Right lobe of liver (tissue), 6 donors: ENCODE measurements at regions not wholly inside any gene's neighbourhood (a gene's known extent, or its start where the extent isn't known, plus 50 kb on each side); places are given as distances from the start of the nearest gene placed in this dataset.

Experiments
- ATAC-seq, 4 donors: fragments of 200-7000 bp; cut with Tn5 transposase; one replicate each; pipeline ENCODE4 v1.9.1; 2020; ENCODE audit warnings: mild to moderate bottlenecking in 4 of 4, moderate library complexity in 4 of 4
- DNase-seq, 3 donors: peaks; one replicate each; pipeline ENCODE4 v3.0.0-alpha.2; 2020
- H3K27ac ChIP-seq, 3 donors: fragments of 200-600 bp; one replicate each; pipeline ENCODE4 v1.8.0; 2022
- H3K27me3 ChIP-seq, 2 donors: fragments of 200-600 bp; one replicate each; pipeline ENCODE4 v1.8.0; 2022
- H3K36me3 ChIP-seq, 4 donors: fragments of 200-600 bp; sonication (generic) in 1 of 4; one replicate each; pipeline versions ENCODE4 v1.5.1 to v1.8.0; 2017 to 2022; ENCODE audit warnings: control low read depth in 1 of 4
- H3K4me1 ChIP-seq, 4 donors: fragments of 200-600 bp; sonication (generic) in 1 of 4; one replicate each; pipeline versions ENCODE4 v1.5.1 to v1.8.0; 2017 to 2022; ENCODE audit warnings: control low read depth in 1 of 4
- H3K4me3 ChIP-seq, 3 donors: fragments of 200-600 bp; one replicate each; pipeline ENCODE4 v1.8.0; 2022
- H3K9me3 ChIP-seq, 4 donors: fragments of 200-600 bp; sonication (generic) in 1 of 4; one replicate each; pipeline versions ENCODE4 v1.5.1 to v1.8.0; 2017 to 2022; ENCODE audit warnings: control low read depth in 1 of 4
- CTCF ChIP-seq, 4 donors: fragments of 200-600 bp in 3 of 4; fragments of 450-650 bp in 1 of 4; IDR thresholded peaks; one replicate each; pipeline versions ENCODE4 v1.5.1 to v1.8.0; 2016 to 2022; ENCODE audit warnings: antibody characterized with exemption in 4 of 4, mild to moderate bottlenecking in 2 of 4
- POLR2A ChIP-seq: fragments of 450-650 bp; IDR thresholded peaks from one replicate; pipeline ENCODE4 v1.6.1; 2017; ENCODE audit warnings: antibody characterized with exemption, mild to moderate bottlenecking
- WGBS: methylation state at CpG from one replicate; pipeline ENCODE4 v1.1.6; 2018; ENCODE audit warnings: low coverage, low lambda C conversion rate; ENCODE audit not compliant: insufficient coverage; ENCODE audit errors: missing lambda C conversion rate; 5-methylcytosine and 5-hydroxymethylcytosine counted together
- intact Hi-C, 2 donors: fragments of 100-400 bp; cut with DNase I; formaldehyde crosslinking; loops; one replicate each; pipeline versions ENCODE4 v1.11.2 to v1.14.1; 2022
- donor health status: DM: no; HTN: yes; CAD: no.
- donor health status: DM: no; HTN: no; CAD: no.
- donor health status: DM: no; HTN: no; CAD: no.
- donor health status: DM: no; HTN: yes; CAD: no.
- donor health status: DM: no; HTN: yes; CAD: no.

GRCh38 chr11:42958635-42959034 is 353.2 kb upstream of the API5 start:
- 46% methylated on average over 2 of the region's 2 CpGs for WGBS
- no peak for DNase-seq
- no peaks in the 10 kb centered on the region for H3K27me3 ChIP-seq
- ATAC-seq, result no peak
- H3K4me3 ChIP-seq, result no peak overlapping the region
- intact Hi-C loops, result no loop called here
- H3K27ac ChIP-seq, result no peak overlapping the region
- TF ChIP-seq CTCF (IDR thresholded peaks at IDR 0.05) (no peak), POLR2A (no peak)
- H3K4me1 ChIP-seq, result no peaks in the 10 kb centered on the region
- H3K36me3 ChIP-seq, result no peaks in the 10 kb centered on the region
- H3K9me3 ChIP-seq, result no peaks in the 10 kb centered on the region

- no peaks in the 10 kb centered on the region for H3K4me1 ChIP-seq
- ATAC-seq, result no peak
- H3K27ac ChIP-seq, result no peak overlapping the region
- no peaks in the 10 kb centered on the region for H3K36me3 ChIP-seq
- no peaks in the 10 kb centered on the region for H3K27me3 ChIP-seq
- H3K4me3 ChIP-seq, result no peak overlapping the region
- 33% methylated on average over 1 of the region's 1 CpG for WGBS
- intact Hi-C loops, result no loop called here
- TF ChIP-seq CTCF (IDR thresholded peaks at IDR 0.05), result no peak
- TF ChIP-seq POLR2A, result no peak
- DNase-seq, result no peak
- H3K9me3 ChIP-seq, result no peaks in the 10 kb centered on the region
Measured at GRCh38 chr11:42960521-42961088, 351.2 kb upstream of the API5 start.

- DNase-seq (no peak), ATAC-seq (no peak)
- no peak overlapping the region for H3K4me3 ChIP-seq
- H3K27ac ChIP-seq, result no peak overlapping the region
- 67% methylated on average over 2 of the region's 2 CpGs for WGBS
- intact Hi-C loops, result no loop called here
- no peaks in the 10 kb centered on the region for H3K36me3 ChIP-seq
- TF ChIP-seq POLR2A (no peak), CTCF (IDR thresholded peaks at IDR 0.05) (no peak)
- no peaks in the 10 kb centered on the region for H3K4me1 ChIP-seq
- no peaks in the 10 kb centered on the region for H3K27me3 ChIP-seq
- no peaks in the 10 kb centered on the region for H3K9me3 ChIP-seq
Measured at GRCh38 chr11:42967653-42968052, 344.1 kb upstream of the API5 start.

GRCh38 chr11:42972741-42973140 is 339.1 kb upstream of the API5 start:
- H3K36me3 ChIP-seq, result no peaks in the 10 kb centered on the region
- H3K27ac ChIP-seq, result no peak overlapping the region
- ATAC-seq, result no peak
- H3K9me3 ChIP-seq, result no peaks in the 10 kb centered on the region
- intact Hi-C loops, result no loop called here
- DNase-seq, result no peak
- H3K4me1 ChIP-seq, result no peaks in the 10 kb centered on the region
- 8% methylated on average over 1 of the region's 1 CpG for WGBS
- TF ChIP-seq POLR2A (no peak), CTCF (IDR thresholded peaks at IDR 0.05) (no peak)
- no peaks in the 10 kb centered on the region for H3K27me3 ChIP-seq
- no peak overlapping the region for H3K4me3 ChIP-seq
